Fibroblast of pulmonary artery (primary cell): ENCODE measurements at regions not wholly inside any gene's neighbourhood (a gene's known extent, or its start where the extent isn't known, plus 50 kb on each side); places are given as distances from the start of the nearest gene placed in this dataset.

Source experiments
- DNase-seq: peaks from one replicate; pipeline ENCODE4 v3.0.0-alpha.2; 2010; ENCODE audit warnings: low read depth
- H3K4me3 ChIP-seq: replicated peaks from 2 replicates; pipeline ENCODE4 v1.5.1; 2011; ENCODE audit warnings: low read depth, mild to moderate bottlenecking, control low read depth, low read length, moderate library complexity
- TF ChIP-seq, protein P1 (sequence below): IDR thresholded peaks from 2 replicates; pipeline ENCODE4 v1.5.1; 2011; ENCODE audit warnings: mild to moderate bottlenecking, control low read depth, low read length, inconsistent platforms; ENCODE audit errors: missing control alignments

DNA sequence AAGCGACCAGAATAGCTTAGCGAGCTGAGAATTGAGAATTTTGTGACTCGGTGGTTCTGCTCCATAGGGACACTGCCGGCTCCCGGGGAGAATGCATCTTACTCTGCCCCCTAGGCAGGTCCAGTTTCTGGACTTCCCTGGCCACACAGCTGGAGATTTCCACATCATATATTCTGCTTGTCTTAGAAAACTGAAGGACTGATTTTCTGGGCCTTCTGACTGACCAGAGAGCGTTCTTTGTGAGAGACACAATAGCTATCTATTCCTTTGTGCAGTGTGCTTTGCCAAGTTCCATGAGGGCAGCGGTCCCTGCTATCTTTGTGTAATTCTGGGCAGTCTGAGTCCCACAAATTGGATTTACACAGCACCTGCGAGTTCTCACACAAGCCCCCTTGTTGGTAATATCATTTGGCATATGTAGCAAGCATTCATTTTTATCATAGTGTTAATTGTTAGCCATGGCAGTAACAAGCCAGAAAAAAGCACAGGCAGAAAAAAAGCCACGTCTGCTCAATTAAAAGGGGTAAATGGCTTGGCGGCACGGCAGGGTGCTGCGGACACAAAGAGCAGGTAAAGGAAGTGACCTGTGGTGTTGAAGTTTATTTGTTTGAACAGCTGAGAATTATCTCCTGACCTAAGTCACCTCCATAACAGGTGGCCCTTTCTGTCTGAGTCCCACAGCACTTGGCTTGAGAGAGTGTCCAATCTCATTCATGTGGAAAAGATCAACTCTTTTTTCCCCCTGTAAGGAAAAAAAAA lies 688.7 kb downstream of the TUSC7 start:
- TF ChIP-seq, protein P1, sequence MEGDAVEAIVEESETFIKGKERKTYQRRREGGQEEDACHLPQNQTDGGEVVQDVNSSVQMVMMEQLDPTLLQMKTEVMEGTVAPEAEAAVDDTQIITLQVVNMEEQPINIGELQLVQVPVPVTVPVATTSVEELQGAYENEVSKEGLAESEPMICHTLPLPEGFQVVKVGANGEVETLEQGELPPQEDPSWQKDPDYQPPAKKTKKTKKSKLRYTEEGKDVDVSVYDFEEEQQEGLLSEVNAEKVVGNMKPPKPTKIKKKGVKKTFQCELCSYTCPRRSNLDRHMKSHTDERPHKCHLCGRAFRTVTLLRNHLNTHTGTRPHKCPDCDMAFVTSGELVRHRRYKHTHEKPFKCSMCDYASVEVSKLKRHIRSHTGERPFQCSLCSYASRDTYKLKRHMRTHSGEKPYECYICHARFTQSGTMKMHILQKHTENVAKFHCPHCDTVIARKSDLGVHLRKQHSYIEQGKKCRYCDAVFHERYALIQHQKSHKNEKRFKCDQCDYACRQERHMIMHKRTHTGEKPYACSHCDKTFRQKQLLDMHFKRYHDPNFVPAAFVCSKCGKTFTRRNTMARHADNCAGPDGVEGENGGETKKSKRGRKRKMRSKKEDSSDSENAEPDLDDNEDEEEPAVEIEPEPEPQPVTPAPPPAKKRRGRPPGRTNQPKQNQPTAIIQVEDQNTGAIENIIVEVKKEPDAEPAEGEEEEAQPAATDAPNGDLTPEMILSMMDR = no peak
- no peak overlapping the region for H3K4me3 ChIP-seq
- no peak for DNase-seq

DNA sequence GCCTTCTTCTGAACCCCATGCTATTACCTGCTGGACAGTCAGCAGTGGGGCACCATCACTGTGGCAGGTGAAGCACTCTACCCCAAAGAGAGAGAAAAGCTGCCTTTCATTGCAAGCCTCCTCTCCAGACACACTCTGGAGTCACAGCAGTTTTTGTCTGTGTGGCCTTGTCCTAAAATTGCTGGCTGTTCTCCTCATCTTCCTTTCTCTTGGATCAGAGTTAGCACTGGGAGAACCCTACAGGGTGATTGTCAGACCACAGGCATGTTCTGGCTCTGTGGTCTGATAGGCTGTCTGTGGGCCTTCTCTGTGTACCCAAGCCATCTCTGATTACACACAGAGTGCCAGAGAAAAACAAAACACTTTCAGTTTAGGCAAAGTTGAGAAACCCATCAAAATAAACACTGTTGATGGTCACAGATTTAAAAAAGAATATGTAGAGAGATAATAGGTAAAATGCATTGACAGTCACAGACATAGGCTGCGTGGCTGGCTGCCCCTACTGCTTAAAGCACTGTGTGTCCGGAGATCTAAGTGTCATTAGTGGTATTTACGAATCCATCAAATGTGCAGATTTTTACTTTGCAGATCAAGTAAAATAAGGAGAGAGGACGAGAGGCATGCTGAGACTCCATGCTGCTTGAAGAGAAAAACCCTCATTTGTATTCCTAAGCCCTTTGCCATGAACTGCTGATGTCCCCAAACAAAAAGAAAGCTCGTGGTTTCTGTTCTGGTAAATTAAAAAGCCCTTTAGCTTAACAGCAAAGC lies 689.9 kb downstream of the TUSC7 start:
- no peak overlapping the region for H3K4me3 ChIP-seq
- peak; percentile 16 for DNase-seq

DNA sequence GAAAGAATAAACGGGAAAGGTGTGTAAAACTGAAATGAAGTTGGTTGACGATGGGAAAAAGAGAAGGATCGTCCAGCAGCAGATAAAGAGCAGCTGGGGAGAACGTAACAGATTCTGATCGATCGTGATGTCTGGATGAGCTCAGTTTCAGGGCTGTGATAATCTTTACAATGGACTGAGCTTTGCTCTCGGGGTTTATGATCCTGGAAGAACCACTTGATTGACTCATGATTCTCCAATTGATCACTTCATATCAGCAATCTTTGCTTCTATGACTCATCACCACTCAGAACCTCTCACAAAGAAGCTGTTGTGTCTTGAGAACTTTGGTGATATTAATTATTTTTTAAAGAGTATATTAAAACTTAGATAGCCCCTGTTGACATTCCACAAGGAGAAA lies 690.7 kb downstream of the TUSC7 start:
- TF ChIP-seq, protein P1 = no peak
- DNase-seq = no peak
- H3K4me3 ChIP-seq = no peak overlapping the region

More for the DNA sequence above, 689.9 kb downstream of the TUSC7 start:
- TF ChIP-seq, protein P1 = no peak

DNA sequence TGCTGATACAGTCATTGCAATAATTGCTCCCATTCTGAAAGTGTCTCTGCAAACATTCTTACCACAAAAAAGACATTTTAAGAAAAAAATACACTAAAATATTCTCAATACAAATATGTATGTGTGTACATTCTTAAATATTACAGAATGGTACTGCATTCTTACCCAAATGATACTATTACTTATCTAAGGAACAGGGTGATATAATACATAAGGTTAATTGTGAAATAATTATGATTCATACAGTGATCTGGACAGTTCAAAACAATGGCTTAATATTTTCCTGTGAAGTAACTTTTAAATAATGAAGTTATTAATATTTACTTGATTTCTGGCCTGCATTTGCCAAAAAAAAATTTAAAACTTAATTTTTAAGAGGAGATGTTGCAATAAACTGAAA lies 694.6 kb downstream of the TUSC7 start:
- peak; percentile 29 for DNase-seq
- TF ChIP-seq, protein P1 = no peak
- no peak overlapping the region for H3K4me3 ChIP-seq

DNA sequence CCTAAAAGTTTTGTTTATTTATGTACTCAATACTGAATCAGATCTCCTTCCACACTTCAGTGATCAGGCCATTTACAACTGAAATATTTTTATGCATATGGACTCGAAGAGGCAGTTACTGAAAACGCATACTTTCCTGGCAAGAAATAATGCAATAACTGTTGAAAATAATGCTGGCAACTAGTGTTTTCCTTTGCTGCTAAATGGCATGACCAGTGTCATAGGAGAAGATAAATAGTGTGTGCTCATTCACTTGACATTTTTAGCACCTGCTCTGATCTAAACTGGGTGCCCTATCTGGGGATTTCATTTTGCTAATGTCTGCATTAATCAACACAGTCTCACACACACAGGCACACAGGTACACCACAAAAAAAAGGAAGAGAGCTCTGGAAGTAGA lies 695.2 kb downstream of the TUSC7 start:
- no peak overlapping the region for H3K4me3 ChIP-seq
- no peak for DNase-seq
- TF ChIP-seq, protein P1 = no peak

DNA sequence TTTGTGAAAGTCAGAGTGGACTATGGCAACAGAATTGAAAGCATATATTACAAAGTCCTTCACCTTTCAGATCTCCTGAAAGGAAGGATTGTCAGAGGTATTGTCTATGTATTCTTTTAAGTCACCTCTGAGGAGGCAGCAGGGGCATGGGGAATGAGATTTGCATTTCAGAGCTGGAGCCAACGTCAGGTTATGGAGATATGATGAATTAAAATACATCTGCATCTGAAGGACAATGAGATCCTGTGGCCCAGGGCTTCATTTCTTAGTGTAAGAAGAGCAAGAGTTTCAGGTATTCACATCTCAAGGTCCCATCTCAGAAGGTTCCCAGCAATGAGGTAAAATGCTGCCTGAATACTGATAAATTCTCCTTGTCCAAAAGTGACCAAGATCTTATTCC lies 695.8 kb downstream of the TUSC7 start:
- no peak overlapping the region for H3K4me3 ChIP-seq
- TF ChIP-seq, protein P1 = no peak
- DNase-seq = no peak
